CD4-positive, alpha-beta T cell (primary cell): ENCODE measurements at regions not wholly inside any gene's neighbourhood (a gene's known extent, or its start where the extent isn't known, plus 50 kb on each side); places are given as distances from the start of the nearest gene placed in this dataset.

ENCODE experiments used
- ATAC-seq: fragments of 200-7000 bp; cut with Tn5 transposase; one replicate; pipeline ENCODE4 v1.10.0; 2022; ENCODE audit warnings: mild to moderate bottlenecking; ENCODE audit not compliant: poor library complexity
- CTCF ChIA-PET: fragments of 350-600 bp; sonication (Branson Sonifier 250); formaldehyde crosslinking; loops from one replicate; lab custom pipeline; 2021; ENCODE audit warnings: antibody characterized with exemption, inconsistent platforms; lab: Charles Lee
- POLR2A ChIA-PET: fragments of 350-600 bp; sonication (Branson Sonifier 250); formaldehyde crosslinking; loops from one replicate; lab custom pipeline; 2021; ENCODE audit warnings: antibody characterized with exemption, inconsistent platforms; lab: Charles Lee
- DNase-seq, 14 experiments: peaks; one replicate each; pipeline ENCODE4 v3.0.0-alpha.2; 2013 to 2020; ENCODE audit warnings: mixed read lengths in 2 of 14
- H3K27ac ChIP-seq, 2 donors: one replicate each; pipeline versions ENCODE4 v1.5.1 to v1.7.0; 2013; ENCODE audit warnings: low read length in 2 of 2, low read depth in 1 of 2, mild to moderate bottlenecking in 1 of 2
- H3K27me3 ChIP-seq, 2 experiments: 1 replicate in 1 of 2; 2 replicates in 1 of 2; pipeline versions ENCODE4 v1.6.1 to v1.7.0; 2013; ENCODE audit warnings: low read length in 2 of 2, control low read depth in 1 of 2, mild to moderate bottlenecking in 1 of 2, moderate library complexity in 1 of 2; ENCODE audit not compliant: insufficient read depth in 2 of 2, control insufficient read depth in 1 of 2
- H3K36me3 ChIP-seq: one replicate; pipeline ENCODE4 v1.6.1; 2013; ENCODE audit warnings: low read length, control low read depth; ENCODE audit not compliant: insufficient read depth
- H3K4me1 ChIP-seq: one replicate; pipeline ENCODE4 v1.6.1; 2013; ENCODE audit warnings: low read length, control low read depth; ENCODE audit not compliant: insufficient read depth
- H3K4me3 ChIP-seq: one replicate; pipeline ENCODE4 v1.5.1; 2013; ENCODE audit warnings: mild to moderate bottlenecking, low read length, moderate library complexity
- H3K9me3 ChIP-seq, 2 experiments: 1 replicate in 1 of 2; 2 replicates in 1 of 2; pipeline versions ENCODE4 v1.6.1 to v1.7.0; 2013; ENCODE audit warnings: low read length in 2 of 2, mild to moderate bottlenecking in 2 of 2, control low read depth in 1 of 2, moderate library complexity in 1 of 2; ENCODE audit not compliant: control insufficient read depth in 1 of 2, insufficient read depth in 1 of 2
- H3K27ac Mint-ChIP-seq: one replicate; pipeline ENCODE4 v1.8.0; 2020; ENCODE audit warnings: mixed read lengths
- H3K27me3 Mint-ChIP-seq: one replicate; pipeline ENCODE4 v1.8.0; 2021; ENCODE audit warnings: mixed read lengths
- H3K36me3 Mint-ChIP-seq: one replicate; pipeline ENCODE4 v1.8.0; 2021; ENCODE audit warnings: low read depth, mixed read lengths
- H3K4me1 Mint-ChIP-seq: one replicate; pipeline ENCODE4 v1.8.0; 2021; ENCODE audit warnings: low read depth, mixed read lengths
- H3K4me3 Mint-ChIP-seq: one replicate; pipeline ENCODE4 v1.8.0; 2020; ENCODE audit warnings: mild to moderate bottlenecking, mixed read lengths
- H3K9me3 Mint-ChIP-seq: one replicate; pipeline ENCODE4 v1.8.0; 2020; ENCODE audit warnings: mixed read lengths
- CTCF ChIP-seq: fragments of 200-600 bp; IDR thresholded peaks from one replicate; pipeline ENCODE4 v1.8.0; 2022; ENCODE audit warnings: antibody characterized with exemption, mild to moderate bottlenecking
- intact Hi-C, 2 experiments: fragments of 100-400 bp; cut with DNase I in 1 of 2; cut with micrococcal nuclease in 1 of 2; formaldehyde crosslinking; loops; one replicate each; pipeline versions ENCODE4 v1.15.1 to v1.9.0; 2023 to 2025; cut with DNase I, micrococcal nuclease

DNA sequence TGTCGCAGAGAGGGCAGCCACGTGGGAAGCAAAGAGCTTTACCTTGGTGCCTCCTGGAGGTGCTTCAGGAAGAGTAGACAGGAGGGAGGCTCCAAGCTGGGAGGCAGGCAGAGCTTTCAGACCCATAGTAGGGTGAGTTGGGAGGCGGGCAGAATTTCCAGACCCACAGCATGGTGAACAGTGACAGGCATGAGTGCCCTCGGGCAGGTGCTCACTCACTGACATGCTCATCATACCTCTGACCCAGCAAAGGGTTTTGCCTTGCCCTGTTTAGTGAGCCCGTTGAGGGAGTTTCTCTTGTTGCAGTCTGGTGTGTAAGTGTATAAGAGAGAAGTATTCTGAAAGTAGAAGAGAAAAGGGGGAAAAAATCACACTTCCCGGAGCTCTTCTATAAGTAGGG, 86.4 kb upstream of the NTM start:
- no peaks in the 10 kb centered on the region for H3K4me1 Mint-ChIP-seq
- H3K4me3 Mint-ChIP-seq = no peak overlapping the region
- ChIA-PET POLR2A (interaction anchor here (0.7 to 1.0 kb wide), 2 partner anchors 8 to 257 kb away, joined by 3 read pairs; no protein-coding TSS in a partner anchor), CTCF (interaction anchor here (1.3 kb wide), 1 partner anchor 9 kb away, joined by 4 read pairs; no protein-coding TSS in a partner anchor)
- Histone ChIP-seq H3K9me3 (peaks cover 0 to 3% of the 10 kb centered on the region in 2 experiments), H3K27me3 (no peaks in the 10 kb centered on the region), H3K27ac (no peak overlapping the region), H3K4me1 (no peaks in the 10 kb centered on the region), H3K36me3 (no peaks in the 10 kb centered on the region), H3K4me3 (no peak overlapping the region)
- TF ChIP-seq CTCF = no peak
- no peaks in the 10 kb centered on the region for H3K36me3 Mint-ChIP-seq
- peaks cover 2% of the 10 kb centered on the region for H3K9me3 Mint-ChIP-seq
- no peaks in the 10 kb centered on the region for H3K27me3 Mint-ChIP-seq
- ATAC-seq = no peak
- no peak for DNase-seq
- no peak overlapping the region for H3K27ac Mint-ChIP-seq
- intact Hi-C loops = no loop called here

DNA sequence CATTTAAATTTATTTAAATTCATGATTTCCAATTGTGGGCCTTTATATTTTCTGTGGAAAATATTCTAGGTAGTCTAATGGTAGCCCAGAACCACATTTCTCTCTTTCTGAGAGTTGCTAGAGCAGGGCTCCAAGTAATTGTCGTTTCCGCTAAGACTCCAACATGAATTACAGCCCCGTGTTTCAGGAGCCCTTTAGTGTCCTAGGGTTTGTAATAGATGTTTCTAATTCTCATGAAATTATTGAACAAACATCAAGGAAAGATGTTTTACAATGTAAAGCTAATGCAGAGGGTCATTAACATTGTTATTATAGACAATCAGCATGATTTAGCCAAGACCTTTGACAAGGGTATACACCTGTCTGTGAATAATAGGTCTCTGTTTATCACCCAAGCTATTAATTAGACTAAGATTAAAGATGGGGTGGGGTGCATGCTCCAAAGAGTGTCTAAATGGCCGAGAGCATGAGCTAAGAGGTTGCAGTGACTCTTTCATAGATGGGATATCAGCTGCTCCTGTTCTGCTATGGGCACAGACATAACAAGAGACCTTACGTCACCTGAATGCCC, 81.8 kb upstream of the NTM start:
- CTCF ChIA-PET = no interaction called here
- DNase-seq (no peak), ATAC-seq (no peak)
- Mint-ChIP-seq H3K27me3 (no peaks in the 10 kb centered on the region), H3K27ac (no peak overlapping the region), H3K4me3 (no peak overlapping the region), H3K36me3 (no peaks in the 10 kb centered on the region), H3K4me1 (no peaks in the 10 kb centered on the region), H3K9me3 (no peaks in the 10 kb centered on the region)
- H3K27ac ChIP-seq = no peak overlapping the region
- POLR2A ChIA-PET = no interaction called here
- H3K4me1 ChIP-seq = no peaks in the 10 kb centered on the region
- no peaks in the 10 kb centered on the region for H3K27me3 ChIP-seq
- no peaks in the 10 kb centered on the region for H3K9me3 ChIP-seq
- intact Hi-C loops = no loop called here
- H3K4me3 ChIP-seq = no peak overlapping the region
- H3K36me3 ChIP-seq = no peaks in the 10 kb centered on the region
- no peak for TF ChIP-seq CTCF

DNA sequence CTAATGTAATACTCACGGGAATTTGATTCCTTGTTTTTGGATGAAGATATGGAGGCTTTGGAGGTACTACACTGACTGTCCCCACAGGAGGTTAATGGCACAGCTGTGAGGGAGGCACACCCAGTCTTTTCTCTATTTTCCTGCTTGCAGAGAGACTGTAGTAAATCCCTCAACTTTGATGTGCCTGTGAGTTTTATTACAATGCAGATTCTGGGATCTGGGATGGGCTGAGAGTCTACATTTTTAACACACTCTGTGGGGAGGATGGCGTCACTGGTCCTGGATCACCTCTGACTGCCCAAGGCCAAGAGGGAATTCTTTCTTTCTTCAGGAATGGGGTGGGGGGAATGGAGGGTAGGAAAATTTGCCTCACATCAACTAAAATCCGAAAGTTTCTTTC, 80.2 kb upstream of the NTM start:
- H3K9me3 Mint-ChIP-seq = no peaks in the 10 kb centered on the region
- no peaks in the 10 kb centered on the region for H3K9me3 ChIP-seq
- no peaks in the 10 kb centered on the region for H3K27me3 ChIP-seq
- no peaks in the 10 kb centered on the region for H3K27me3 Mint-ChIP-seq
- intact Hi-C loops = no loop called here
- H3K36me3 Mint-ChIP-seq = no peaks in the 10 kb centered on the region
- no peak for TF ChIP-seq CTCF
- no peak overlapping the region for H3K4me3 Mint-ChIP-seq
- H3K27ac Mint-ChIP-seq = no peak overlapping the region
- ChIA-PET POLR2A (no interaction called here), CTCF (no interaction called here)
- H3K36me3 ChIP-seq = no peaks in the 10 kb centered on the region
- no peak for DNase-seq
- no peak overlapping the region for H3K27ac ChIP-seq
- H3K4me1 Mint-ChIP-seq = no peaks in the 10 kb centered on the region
- no peak overlapping the region for H3K4me3 ChIP-seq
- ATAC-seq = no peak
- H3K4me1 ChIP-seq = no peaks in the 10 kb centered on the region
